Mucosa of descending colon (tissue), 3 donors: ENCODE measurements at regions not wholly inside any gene's neighbourhood (a gene's known extent, or its start where the extent isn't known, plus 50 kb on each side); places are given as distances from the start of the nearest gene placed in this dataset.

Source experiments
- ATAC-seq: fragments of 200-7000 bp; cut with Tn5 transposase; one replicate; pipeline ENCODE4 v1.9.1; 2020; ENCODE audit warnings: mild to moderate bottlenecking, moderate library complexity
- DNase-seq, 3 donors: peaks; one replicate each; pipeline ENCODE4 v3.0.0-alpha.2; 2020
- H3K36me3 ChIP-seq: fragments of 200-600 bp; one replicate; pipeline ENCODE4 v1.8.0; 2021; ENCODE audit warnings: low read depth, mild to moderate bottlenecking
- H3K4me1 ChIP-seq: fragments of 200-600 bp; one replicate; pipeline ENCODE4 v1.8.0; 2021; ENCODE audit warnings: low read depth, mild to moderate bottlenecking
- H3K4me3 ChIP-seq: fragments of 200-600 bp; one replicate; pipeline ENCODE4 v1.8.0; 2021; ENCODE audit warnings: mild to moderate bottlenecking
- H3K9me3 ChIP-seq: fragments of 200-600 bp; one replicate; pipeline ENCODE4 v1.8.0; 2021; ENCODE audit warnings: mild to moderate bottlenecking
- CTCF ChIP-seq: fragments of 200-600 bp; IDR thresholded peaks from one replicate; pipeline ENCODE4 v1.8.0; 2022; ENCODE audit warnings: antibody characterized with exemption, mild to moderate bottlenecking
- intact Hi-C, 2 donors: fragments of 100-400 bp; cut with DNase I in 1 of 2; cut with micrococcal nuclease in 1 of 2; formaldehyde crosslinking; loops; one replicate each; pipeline versions ENCODE4 v1.11.0 to v1.11.1; 2022; cut with DNase I, micrococcal nuclease
- donor health status: DM: no; HTN: no; CAD: no; lungs with moderate emphysema.
- donor health status: DM: no; HTN: no; CAD: no.
- donor health status: DM: no; HTN: yes; CAD: no.

DNA sequence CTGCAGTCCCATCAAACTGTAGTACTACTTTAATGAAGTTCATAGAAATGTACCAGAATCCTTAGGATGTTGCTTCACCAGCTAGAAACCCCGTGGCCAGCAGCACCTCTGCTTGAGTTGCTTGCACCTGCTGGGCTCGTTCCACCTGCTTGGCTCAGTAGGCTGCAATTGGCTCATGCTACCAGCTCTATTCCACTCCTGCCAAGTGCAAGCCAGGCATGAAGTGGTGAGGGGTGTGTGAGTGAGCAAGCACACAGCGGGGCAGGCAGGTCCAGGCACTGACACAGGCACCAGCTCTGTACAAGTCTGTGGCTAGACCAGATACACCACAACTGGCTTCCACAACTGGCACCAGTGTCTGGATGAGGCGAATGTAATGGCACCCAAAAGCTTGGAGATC is 209.9 kb downstream of the AMY1C start:
- DNase-seq (no peak), ATAC-seq (no peak)
- intact Hi-C loops, result no loop called here
- no peak for TF ChIP-seq CTCF
- Histone ChIP-seq H3K36me3 (no peaks in the 10 kb centered on the region), H3K4me1 (no peaks in the 10 kb centered on the region), H3K4me3 (no peak overlapping the region), H3K9me3 (peaks cover 17% of the 10 kb centered on the region)

- ATAC-seq (no peak), DNase-seq (no peak)
- TF ChIP-seq CTCF, result no peak
- H3K36me3 ChIP-seq, result no peaks in the 10 kb centered on the region
- H3K4me3 ChIP-seq, result no peak overlapping the region
- peaks cover 17% of the 10 kb centered on the region for H3K9me3 ChIP-seq
- intact Hi-C loops, result no loop called here
- no peaks in the 10 kb centered on the region for H3K4me1 ChIP-seq
Measured at GRCh38 chr1:103960045-103960444, 210.3 kb downstream of the AMY1C start.

- DNase-seq, result no peak
- TF ChIP-seq CTCF, result no peak
- ATAC-seq, result no peak
- intact Hi-C loops, result no loop called here
- H3K4me3 ChIP-seq, result no peak overlapping the region
- no peaks in the 10 kb centered on the region for H3K36me3 ChIP-seq
- no peaks in the 10 kb centered on the region for H3K4me1 ChIP-seq
- peaks cover 17% of the 10 kb centered on the region for H3K9me3 ChIP-seq
Measured at GRCh38 chr1:103960710-103961109, 211.0 kb downstream of the AMY1C start.

DNA sequence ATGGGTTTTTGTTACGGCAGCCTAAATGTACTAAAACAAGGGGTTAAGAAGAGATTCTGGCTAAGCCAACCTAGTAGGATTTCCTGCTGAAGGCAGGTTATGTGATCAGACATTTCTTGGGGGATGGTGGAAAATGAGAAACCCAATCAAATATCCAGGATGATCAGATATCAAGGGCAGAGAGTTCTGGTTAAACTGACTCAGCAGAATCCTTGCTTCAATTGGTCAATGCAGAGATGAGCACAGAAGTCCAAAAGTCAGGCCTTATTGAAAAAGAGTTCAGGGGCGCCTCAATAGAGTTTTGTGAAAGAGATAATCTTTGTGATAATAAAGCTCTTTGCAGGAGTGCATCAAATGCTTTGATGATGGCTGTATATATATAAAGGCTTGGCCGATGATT is 237.1 kb downstream of the AMY1C start:
- no peak for DNase-seq
- TF ChIP-seq CTCF, result no peak
- Histone ChIP-seq H3K4me1 (no peaks in the 10 kb centered on the region), H3K36me3 (no peaks in the 10 kb centered on the region), H3K4me3 (no peak overlapping the region), H3K9me3 (no peaks in the 10 kb centered on the region)
- ATAC-seq, result no peak
- intact Hi-C loops, result no loop called here

DNA sequence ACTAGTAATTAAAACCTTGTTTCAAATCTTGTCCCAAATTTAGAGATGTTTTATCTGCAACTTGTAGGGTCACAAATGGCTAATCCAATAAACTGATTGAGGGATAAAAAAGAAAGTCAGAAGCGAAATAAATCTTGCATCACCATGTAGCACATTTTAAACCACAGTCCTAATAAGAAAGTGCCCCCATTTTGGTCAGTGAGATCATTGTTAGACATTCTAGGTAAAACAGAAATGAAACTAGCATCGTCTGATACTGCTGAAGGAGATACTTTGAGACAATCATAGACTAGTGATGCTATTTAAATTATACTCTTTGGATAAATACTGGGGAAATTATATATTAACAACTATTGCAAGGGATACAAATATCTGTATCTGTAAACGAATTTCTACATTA is 247.9 kb downstream of the AMY1C start:
- Histone ChIP-seq H3K4me3 (no peak overlapping the region), H3K4me1 (no peaks in the 10 kb centered on the region), H3K36me3 (no peaks in the 10 kb centered on the region), H3K9me3 (no peaks in the 10 kb centered on the region)
- DNase-seq (no peak), ATAC-seq (no peak)
- intact Hi-C loops, result no loop called here
- no peak for TF ChIP-seq CTCF

DNA sequence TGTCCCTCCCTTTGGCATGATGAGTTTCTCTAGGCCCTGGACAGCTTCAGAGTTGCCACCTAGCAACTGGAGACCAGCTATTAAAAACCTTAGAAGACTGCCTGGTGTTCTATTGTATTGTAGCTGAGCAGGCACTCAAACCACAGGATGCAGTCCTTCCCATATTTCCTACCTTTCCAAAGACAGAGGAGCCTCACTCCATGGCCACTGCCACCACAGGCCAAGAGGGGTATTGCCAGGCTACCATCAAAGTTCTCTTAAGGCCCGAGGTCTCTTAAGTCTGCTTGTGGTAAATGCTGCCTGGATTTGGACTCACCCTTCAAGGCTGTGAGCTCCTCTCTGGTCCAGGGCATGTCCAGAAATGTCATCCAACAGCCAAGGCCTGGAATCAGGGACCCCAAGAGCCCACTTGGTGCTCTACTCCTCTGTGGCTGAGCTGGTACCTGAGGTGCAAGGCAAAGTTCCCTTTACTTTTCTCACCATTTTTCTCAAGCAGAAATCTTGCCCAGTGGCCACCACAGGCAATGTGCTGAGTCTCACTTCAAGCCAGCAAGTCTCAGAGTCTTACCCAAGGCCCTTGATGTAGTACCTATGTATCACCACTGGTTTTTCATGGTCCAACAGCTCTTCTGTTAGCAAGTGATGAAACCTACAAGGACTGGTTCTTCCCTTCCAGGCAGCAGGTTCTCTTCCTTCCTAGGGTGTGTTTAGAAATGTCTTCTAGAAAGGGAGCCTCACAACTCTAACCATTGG is 269.4 kb downstream of the AMY1C start:
- ATAC-seq (no peak), DNase-seq (no peak)
- H3K36me3 ChIP-seq, result no peaks in the 10 kb centered on the region
- H3K4me3 ChIP-seq, result no peak overlapping the region
- no peaks in the 10 kb centered on the region for H3K4me1 ChIP-seq
- no peaks in the 10 kb centered on the region for H3K9me3 ChIP-seq
- intact Hi-C loops, result no loop called here
- TF ChIP-seq CTCF, result no peak
